ENCODE measurements at regions not wholly inside any gene's neighbourhood (a gene's known extent, or its start where the extent isn't known, plus 50 kb on each side); places are given as distances from the start of the nearest gene placed in this dataset.

DNA sequence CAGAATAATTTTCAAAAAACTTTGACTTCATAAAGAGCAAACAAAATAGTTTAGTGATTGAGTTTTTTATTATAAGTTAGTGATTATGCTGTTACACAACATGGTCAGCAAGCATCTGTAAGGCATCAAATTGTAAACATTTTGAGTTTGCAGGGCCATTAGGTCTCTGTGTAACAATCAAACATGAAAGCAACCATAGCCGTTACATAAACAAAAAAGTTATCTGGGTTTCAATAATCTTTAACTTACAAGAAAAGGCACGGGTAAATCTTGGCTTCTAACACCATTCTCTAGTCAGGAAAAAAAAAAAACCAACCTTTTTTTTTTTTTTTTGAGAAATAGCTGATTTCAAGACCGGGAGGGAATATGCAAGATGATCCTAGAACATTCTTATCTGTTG lies 1941.1 kb downstream of the PCDH7 start:
- no peak for DNase-seq (ENCODE audit: low read depth)
- H3K4me3 ChIP-seq (ENCODE audit: low read depth, low read length), result no peak overlapping the region

DNA sequence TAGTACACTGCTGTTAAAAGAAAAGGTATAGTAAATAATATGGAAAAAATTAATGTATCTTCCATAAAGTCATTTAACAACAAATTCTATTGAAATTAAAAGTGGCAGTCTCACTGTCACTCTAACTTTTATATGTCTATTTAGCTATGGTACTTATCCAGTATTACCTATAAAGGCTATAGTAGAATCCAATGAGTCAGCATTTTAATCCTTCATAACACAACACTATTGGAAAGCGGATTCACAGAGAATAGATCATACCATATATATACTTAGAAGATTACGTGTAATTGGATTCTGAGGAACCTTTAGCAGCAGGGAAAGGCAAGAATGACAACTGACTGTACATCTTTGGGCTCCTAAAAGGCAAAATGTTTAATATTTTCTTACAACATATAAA lies 1942.6 kb downstream of the PCDH7 start:
- H3K4me3 ChIP-seq (ENCODE audit: low read depth, low read length), result no peak overlapping the region
- TF ChIP-seq, protein P1, sequence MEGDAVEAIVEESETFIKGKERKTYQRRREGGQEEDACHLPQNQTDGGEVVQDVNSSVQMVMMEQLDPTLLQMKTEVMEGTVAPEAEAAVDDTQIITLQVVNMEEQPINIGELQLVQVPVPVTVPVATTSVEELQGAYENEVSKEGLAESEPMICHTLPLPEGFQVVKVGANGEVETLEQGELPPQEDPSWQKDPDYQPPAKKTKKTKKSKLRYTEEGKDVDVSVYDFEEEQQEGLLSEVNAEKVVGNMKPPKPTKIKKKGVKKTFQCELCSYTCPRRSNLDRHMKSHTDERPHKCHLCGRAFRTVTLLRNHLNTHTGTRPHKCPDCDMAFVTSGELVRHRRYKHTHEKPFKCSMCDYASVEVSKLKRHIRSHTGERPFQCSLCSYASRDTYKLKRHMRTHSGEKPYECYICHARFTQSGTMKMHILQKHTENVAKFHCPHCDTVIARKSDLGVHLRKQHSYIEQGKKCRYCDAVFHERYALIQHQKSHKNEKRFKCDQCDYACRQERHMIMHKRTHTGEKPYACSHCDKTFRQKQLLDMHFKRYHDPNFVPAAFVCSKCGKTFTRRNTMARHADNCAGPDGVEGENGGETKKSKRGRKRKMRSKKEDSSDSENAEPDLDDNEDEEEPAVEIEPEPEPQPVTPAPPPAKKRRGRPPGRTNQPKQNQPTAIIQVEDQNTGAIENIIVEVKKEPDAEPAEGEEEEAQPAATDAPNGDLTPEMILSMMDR (IDR thresholded peaks at IDR 0.05; ENCODE audit: control insufficient read depth, extremely low read depth, insufficient read depth), result no peak
- no peak for DNase-seq (ENCODE audit: low read depth)

More for the DNA sequence above, 1941.1 kb downstream of the PCDH7 start:
- TF ChIP-seq, protein P1 (IDR thresholded peaks at IDR 0.05; ENCODE audit: control insufficient read depth, extremely low read depth, insufficient read depth), result no peak

DNA sequence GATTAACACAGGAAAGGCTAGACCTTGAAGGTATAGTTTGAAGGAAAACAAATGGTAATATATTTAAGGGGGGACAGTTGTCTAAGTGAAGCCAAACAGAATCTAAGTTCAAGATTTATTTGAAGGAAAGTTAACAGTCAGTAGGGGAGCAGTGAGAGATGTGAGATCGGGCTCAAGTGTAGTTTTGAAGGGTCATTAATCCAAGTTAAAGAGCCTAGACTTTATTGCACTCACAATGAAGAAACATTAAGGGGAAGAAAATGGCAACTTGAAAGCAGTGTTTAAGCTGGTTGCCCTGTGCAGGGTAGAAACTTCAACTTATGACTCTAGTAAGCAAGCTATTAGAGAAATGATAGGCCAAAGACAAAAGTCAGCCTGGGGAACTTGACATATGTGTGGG lies 1952.2 kb downstream of the PCDH7 start:
- H3K4me3 ChIP-seq (ENCODE audit: low read depth, low read length), result no peak overlapping the region
- TF ChIP-seq, protein P1 (IDR thresholded peaks at IDR 0.05; ENCODE audit: control insufficient read depth, extremely low read depth, insufficient read depth), result no peak
- no peak for DNase-seq (ENCODE audit: low read depth)

DNA sequence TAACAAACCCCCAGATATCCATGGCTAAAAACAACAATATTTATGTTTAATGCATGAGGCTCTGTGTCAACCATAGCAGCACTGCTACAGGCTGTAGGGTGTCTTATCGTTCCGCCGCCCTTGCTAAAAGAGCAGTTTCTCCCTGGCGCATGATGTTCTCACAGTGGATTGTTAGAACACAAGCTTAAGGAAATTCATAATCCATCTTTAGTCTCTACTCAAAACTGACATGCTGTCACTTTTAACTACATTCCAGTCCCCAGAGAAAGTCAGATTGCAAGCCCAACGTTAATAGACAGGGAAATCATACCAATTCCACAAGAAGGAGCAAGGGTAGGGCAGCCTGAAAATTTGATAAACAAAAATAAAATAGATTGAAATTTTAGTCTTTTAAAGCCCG lies 1960.8 kb downstream of the PCDH7 start:
- no peak overlapping the region for H3K4me3 ChIP-seq (ENCODE audit: low read depth, low read length)
- DNase-seq (ENCODE audit: low read depth), result no peak
- TF ChIP-seq, protein P1 (IDR thresholded peaks at IDR 0.05; ENCODE audit: control insufficient read depth, extremely low read depth, insufficient read depth), result no peak

DNA sequence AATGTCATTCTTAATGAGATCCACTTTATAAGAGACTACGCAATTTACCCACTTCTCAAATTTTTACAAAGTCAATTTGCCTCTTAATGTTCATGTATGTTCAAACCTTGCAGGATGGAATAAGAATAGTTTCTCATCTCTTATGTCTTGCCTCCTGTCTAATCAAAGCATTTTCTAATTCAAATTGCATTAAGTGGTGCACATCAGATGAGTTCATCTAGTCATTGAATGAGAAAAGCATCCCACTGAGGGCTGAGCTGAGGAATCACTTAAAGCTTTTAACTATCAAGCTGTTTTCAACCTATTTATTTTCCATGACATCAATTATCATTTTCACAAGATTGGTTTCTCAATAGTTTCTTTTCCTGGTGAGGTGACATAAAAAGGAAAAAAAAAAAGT lies 1964.0 kb downstream of the PCDH7 start:
- TF ChIP-seq, protein P1 (IDR thresholded peaks at IDR 0.05; ENCODE audit: control insufficient read depth, extremely low read depth, insufficient read depth), result no peak
- no peak for DNase-seq (ENCODE audit: low read depth)
- H3K4me3 ChIP-seq (ENCODE audit: low read depth, low read length), result no peak overlapping the region

DNA sequence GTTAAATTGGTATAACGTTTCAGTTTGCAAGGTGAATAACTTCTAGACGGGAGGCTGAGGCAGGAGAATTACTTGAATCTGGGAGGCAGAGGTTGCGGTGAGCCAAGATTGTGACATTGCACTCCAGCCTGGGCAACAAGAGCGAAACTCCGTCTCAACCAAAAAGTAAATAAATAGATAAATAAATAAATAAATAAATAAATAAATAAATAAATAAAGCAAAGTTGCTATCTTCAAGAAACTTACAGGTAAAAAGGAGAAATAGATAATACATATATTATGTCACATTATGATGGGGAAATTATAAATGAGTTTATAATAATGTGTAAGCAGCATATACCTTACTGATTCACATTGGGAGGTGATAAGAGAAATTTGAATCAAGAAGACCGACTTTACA lies 1966.0 kb downstream of the PCDH7 start:
- H3K4me3 ChIP-seq (ENCODE audit: low read depth, low read length), result no peak overlapping the region
- TF ChIP-seq, protein P1 (IDR thresholded peaks at IDR 0.05; ENCODE audit: control insufficient read depth, extremely low read depth, insufficient read depth), result no peak
- DNase-seq (ENCODE audit: low read depth), result no peak

DNA sequence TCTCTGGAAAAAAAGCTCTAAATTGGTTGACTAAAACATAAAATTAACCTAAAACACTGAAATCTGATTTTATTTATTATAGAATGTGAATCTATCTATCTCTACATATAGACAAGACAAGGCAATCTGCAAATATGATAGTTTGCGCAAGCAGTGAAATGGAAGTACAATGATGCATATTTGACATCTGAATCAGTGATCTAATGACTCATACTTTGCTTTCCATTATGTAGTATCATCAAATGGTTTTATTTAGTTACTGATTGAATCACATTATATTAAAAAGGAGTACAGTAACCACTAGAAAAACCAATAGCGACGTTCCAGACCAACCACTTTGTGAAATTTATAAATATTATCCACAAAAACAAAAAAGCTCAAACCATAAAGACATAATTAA lies 1969.3 kb downstream of the PCDH7 start:
- no peak for DNase-seq (ENCODE audit: low read depth)
- H3K4me3 ChIP-seq (ENCODE audit: low read depth, low read length), result no peak overlapping the region
- TF ChIP-seq, protein P1 (IDR thresholded peaks at IDR 0.05; ENCODE audit: control insufficient read depth, extremely low read depth, insufficient read depth), result no peak

Data from LNCaP clone FGC (cell line).